Esophagus squamous epithelium (tissue), 4 donors: ENCODE measurements at regions not wholly inside any gene's neighbourhood (a gene's known extent, or its start where the extent isn't known, plus 50 kb on each side); places are given as distances from the start of the nearest gene placed in this dataset.
A peak's percentile ranks its signal among the peaks of the same experiment; 100 is the strongest.

Source experiments
- CTCF ChIP-seq, 6 experiments: fragments of 450-650 bp in 4 of 6; fragments of 200-600 bp in 2 of 6; sonication (generic) in 2 of 6; IDR thresholded peaks; one replicate each; pipeline ENCODE4 v1.5.1; 2016 to 2019; ENCODE audit warnings: antibody characterized with exemption in 6 of 6, mild to moderate bottlenecking in 4 of 6, moderate library complexity in 4 of 6
- POLR2A ChIP-seq, 4 donors: fragments of 450-650 bp; IDR thresholded peaks; one replicate each; pipeline ENCODE4 v1.6.1; 2017; ENCODE audit warnings: antibody characterized with exemption in 4 of 4, mild to moderate bottlenecking in 4 of 4, moderate library complexity in 3 of 4

- peak; percentile 30 to 77 (median 64) for TF ChIP-seq CTCF (IDR thresholded peaks at IDR 0.05)
- TF ChIP-seq POLR2A (IDR thresholded peaks at IDR 0.05), result no peak
Measured at GRCh38 chr21:35400233-35400939, 351.3 kb upstream of the RUNX1 start.
